Esophagus muscularis mucosa (tissue), 3 donors: ENCODE measurements at regions not wholly inside any gene's neighbourhood (a gene's known extent, or its start where the extent isn't known, plus 50 kb on each side); places are given as distances from the start of the nearest gene placed in this dataset.

ENCODE experiments used
- POLR2AphosphoS5 ChIP-seq, 2 donors: sonication (generic); formaldehyde crosslinking; IDR thresholded peaks; one replicate each; pipeline ENCODE4 v1.6.1; 2017; ENCODE audit warnings: antibody characterized with exemption in 2 of 2
- TF ChIP-seq, protein P1 (sequence below), 3 experiments: fragments of 200-600 bp in 2 of 3; fragments of 450-650 bp in 1 of 3; sonication (generic) in 2 of 3; IDR thresholded peaks; one replicate each; pipeline ENCODE4 v1.5.1; 2017 to 2019; ENCODE audit warnings: antibody characterized with exemption in 3 of 3, mild to moderate bottlenecking in 2 of 3, moderate library complexity in 1 of 3

DNA sequence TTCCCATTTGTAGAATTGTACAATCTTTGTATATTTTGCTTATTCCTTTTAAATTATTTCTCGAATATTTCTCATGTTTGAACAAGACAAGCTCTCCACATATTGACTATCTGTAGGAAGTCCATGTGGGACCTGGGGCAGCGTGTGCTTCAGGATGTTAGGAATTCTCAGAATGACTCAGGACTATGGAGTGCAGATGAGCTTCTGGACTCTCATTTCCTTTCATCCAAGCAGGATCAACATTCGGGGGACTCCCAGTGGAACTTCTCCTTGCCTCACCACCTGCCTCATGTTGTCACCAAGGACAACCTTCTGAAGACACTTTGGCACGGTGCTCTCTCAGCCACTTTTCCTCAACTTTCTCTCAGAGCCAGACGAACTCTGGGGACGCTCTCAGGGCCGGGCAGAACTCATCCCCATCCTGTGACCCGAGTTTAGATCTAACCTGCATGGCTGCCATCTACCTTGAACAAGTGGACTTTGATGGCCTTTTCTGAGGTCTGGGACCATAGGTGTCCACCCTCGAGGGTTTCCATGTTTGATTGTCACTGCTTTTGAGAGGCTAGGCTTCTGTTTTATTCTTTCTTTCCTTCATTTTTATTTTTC, 441.7 kb downstream of the IRS2 start:
- TF ChIP-seq, protein P1, sequence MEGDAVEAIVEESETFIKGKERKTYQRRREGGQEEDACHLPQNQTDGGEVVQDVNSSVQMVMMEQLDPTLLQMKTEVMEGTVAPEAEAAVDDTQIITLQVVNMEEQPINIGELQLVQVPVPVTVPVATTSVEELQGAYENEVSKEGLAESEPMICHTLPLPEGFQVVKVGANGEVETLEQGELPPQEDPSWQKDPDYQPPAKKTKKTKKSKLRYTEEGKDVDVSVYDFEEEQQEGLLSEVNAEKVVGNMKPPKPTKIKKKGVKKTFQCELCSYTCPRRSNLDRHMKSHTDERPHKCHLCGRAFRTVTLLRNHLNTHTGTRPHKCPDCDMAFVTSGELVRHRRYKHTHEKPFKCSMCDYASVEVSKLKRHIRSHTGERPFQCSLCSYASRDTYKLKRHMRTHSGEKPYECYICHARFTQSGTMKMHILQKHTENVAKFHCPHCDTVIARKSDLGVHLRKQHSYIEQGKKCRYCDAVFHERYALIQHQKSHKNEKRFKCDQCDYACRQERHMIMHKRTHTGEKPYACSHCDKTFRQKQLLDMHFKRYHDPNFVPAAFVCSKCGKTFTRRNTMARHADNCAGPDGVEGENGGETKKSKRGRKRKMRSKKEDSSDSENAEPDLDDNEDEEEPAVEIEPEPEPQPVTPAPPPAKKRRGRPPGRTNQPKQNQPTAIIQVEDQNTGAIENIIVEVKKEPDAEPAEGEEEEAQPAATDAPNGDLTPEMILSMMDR (IDR thresholded peaks at IDR 0.05), result no peak
- no peak for TF ChIP-seq POLR2AphosphoS5 (IDR thresholded peaks at IDR 0.05)
